Body of pancreas (tissue), 4 donors: ENCODE measurements at regions not wholly inside any gene's neighbourhood (a gene's known extent, or its start where the extent isn't known, plus 50 kb on each side); places are given as distances from the start of the nearest gene placed in this dataset.

Source experiments
- POLR2A ChIP-seq, 3 donors: fragments of 450-650 bp; IDR thresholded peaks; one replicate each; pipeline ENCODE4 v1.6.1; 2016; ENCODE audit warnings: antibody characterized with exemption in 3 of 3, mild to moderate bottlenecking in 2 of 3
- TF ChIP-seq, protein P1 (sequence below), 7 experiments: fragments of 450-650 bp in 4 of 7; fragments of 200-600 bp in 3 of 7; sonication (generic) in 3 of 7; IDR thresholded peaks; one replicate each; pipeline ENCODE4 v1.5.1; 2016 to 2019; ENCODE audit warnings: antibody characterized with exemption in 7 of 7

DNA sequence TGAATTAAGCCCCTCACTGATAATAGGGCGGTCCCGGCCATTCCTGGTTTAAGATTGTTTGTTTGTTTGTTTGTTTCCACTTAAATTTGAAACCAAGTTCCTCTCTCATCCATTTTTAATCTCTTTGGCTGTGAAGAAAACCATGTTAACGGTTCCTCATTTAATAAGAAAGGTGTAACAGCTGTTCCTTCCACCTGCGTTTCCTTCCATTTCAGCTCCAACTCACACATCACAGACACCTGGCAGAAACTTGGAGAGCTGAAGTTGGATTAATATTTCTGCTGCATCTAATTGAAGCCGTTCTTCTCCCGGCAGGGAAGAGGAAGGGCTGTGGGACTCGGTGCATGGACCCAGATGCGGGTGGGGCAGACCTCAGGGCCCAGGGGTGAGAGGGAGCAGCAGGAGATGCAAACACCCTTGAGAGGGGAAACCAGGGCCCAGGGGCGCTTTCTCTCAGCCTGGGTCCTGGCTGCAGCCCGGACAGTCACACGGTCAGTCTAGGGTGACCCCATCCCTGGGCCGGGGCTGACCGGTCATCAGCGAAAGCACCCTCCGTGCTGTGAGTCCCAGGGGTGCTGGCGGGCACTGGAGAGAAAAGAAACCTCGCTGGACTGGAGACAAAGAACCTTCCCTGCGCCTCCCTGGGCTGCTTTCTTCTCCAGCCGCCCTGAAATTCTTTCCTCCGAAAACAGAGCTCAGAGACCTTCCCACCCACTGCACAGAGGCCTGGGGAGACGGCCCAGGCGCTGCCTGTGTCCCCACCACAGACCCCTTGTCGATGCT is 242.0 kb downstream of the BRD1 start:
- no peak for TF ChIP-seq POLR2A (IDR thresholded peaks at IDR 0.05)
- TF ChIP-seq, protein P1, sequence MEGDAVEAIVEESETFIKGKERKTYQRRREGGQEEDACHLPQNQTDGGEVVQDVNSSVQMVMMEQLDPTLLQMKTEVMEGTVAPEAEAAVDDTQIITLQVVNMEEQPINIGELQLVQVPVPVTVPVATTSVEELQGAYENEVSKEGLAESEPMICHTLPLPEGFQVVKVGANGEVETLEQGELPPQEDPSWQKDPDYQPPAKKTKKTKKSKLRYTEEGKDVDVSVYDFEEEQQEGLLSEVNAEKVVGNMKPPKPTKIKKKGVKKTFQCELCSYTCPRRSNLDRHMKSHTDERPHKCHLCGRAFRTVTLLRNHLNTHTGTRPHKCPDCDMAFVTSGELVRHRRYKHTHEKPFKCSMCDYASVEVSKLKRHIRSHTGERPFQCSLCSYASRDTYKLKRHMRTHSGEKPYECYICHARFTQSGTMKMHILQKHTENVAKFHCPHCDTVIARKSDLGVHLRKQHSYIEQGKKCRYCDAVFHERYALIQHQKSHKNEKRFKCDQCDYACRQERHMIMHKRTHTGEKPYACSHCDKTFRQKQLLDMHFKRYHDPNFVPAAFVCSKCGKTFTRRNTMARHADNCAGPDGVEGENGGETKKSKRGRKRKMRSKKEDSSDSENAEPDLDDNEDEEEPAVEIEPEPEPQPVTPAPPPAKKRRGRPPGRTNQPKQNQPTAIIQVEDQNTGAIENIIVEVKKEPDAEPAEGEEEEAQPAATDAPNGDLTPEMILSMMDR (IDR thresholded peaks at IDR 0.05), result no peak
